ENCODE measurements at regions not wholly inside any gene's neighbourhood (a gene's known extent, or its start where the extent isn't known, plus 50 kb on each side); places are given as distances from the start of the nearest gene placed in this dataset.

- no peaks in the 10 kb centered on the region for H3K4me1 ChIP-seq (ENCODE audit: insufficient read depth, low read length)
- H3K9ac ChIP-seq (ENCODE audit: low read depth, low read length): no peak overlapping the region
- no peaks in the 10 kb centered on the region for H4K20me1 ChIP-seq (ENCODE audit: insufficient read depth, low read length)
- no peak overlapping the region for H2AFZ ChIP-seq (ENCODE audit: low read depth, low read length)
- H3K9me3 ChIP-seq (ENCODE audit: insufficient read depth, low read length, severe bottlenecking): peaks cover 3% of the 10 kb centered on the region
- no peak for ATAC-seq (ENCODE audit: insufficient read depth, low read depth)
- TF ChIP-seq EZH2 (IDR thresholded peaks at IDR 0.05; ENCODE audit: borderline replicate concordance, low read depth, low read length, severe bottlenecking): no peak
- no peak for TF ChIP-seq CTCF (IDR thresholded peaks at IDR 0.05; ENCODE audit: borderline replicate concordance, extremely low read depth, low read length, poor library complexity, severe bottlenecking)
- H3K79me2 ChIP-seq (ENCODE audit: insufficient read depth, low read length): no peaks in the 10 kb centered on the region
- no peak for DNase-seq
- no peak overlapping the region for H3K4me2 ChIP-seq (ENCODE audit: insufficient read depth, low read length)
- H3K27me3 ChIP-seq (ENCODE audit: insufficient read depth, low read length, poor library complexity): no peaks in the 10 kb centered on the region
- H3K27ac ChIP-seq (ENCODE audit: low read length): no peak overlapping the region
- no peak overlapping the region for H3K4me3 ChIP-seq (ENCODE audit: low read depth in 1 of 2, low read length in 2 of 2)
- no peaks in the 10 kb centered on the region for H3K36me3 ChIP-seq (ENCODE audit: insufficient read depth, low read length)
These were observed 584.0 kb upstream of the TMPRSS15 start for GRCh38 chr21:18987520-18988026.

- no peak for TF ChIP-seq CTCF (IDR thresholded peaks at IDR 0.05; ENCODE audit: borderline replicate concordance, extremely low read depth, low read length, poor library complexity, severe bottlenecking)
- TF ChIP-seq EZH2 (IDR thresholded peaks at IDR 0.05; ENCODE audit: borderline replicate concordance, low read depth, low read length, severe bottlenecking): no peak
- H3K9ac ChIP-seq (ENCODE audit: low read depth, low read length): no peak overlapping the region
- no peaks in the 10 kb centered on the region for H3K79me2 ChIP-seq (ENCODE audit: insufficient read depth, low read length)
- no peaks in the 10 kb centered on the region for H3K27me3 ChIP-seq (ENCODE audit: insufficient read depth, low read length, poor library complexity)
- no peak for DNase-seq
- H2AFZ ChIP-seq (ENCODE audit: low read depth, low read length): no peak overlapping the region
- H3K36me3 ChIP-seq (ENCODE audit: insufficient read depth, low read length): no peaks in the 10 kb centered on the region
- peaks cover 3% of the 10 kb centered on the region for H3K9me3 ChIP-seq (ENCODE audit: insufficient read depth, low read length, severe bottlenecking)
- ATAC-seq (ENCODE audit: insufficient read depth, low read depth): no peak
- no peak overlapping the region for H3K4me3 ChIP-seq (ENCODE audit: low read depth in 1 of 2, low read length in 2 of 2)
- H4K20me1 ChIP-seq (ENCODE audit: insufficient read depth, low read length): no peaks in the 10 kb centered on the region
- no peak overlapping the region for H3K4me2 ChIP-seq (ENCODE audit: insufficient read depth, low read length)
- H3K4me1 ChIP-seq (ENCODE audit: insufficient read depth, low read length): no peaks in the 10 kb centered on the region
- H3K27ac ChIP-seq (ENCODE audit: low read length): no peak overlapping the region
These were observed 586.4 kb upstream of the TMPRSS15 start for GRCh38 chr21:18989953-18990495.

GRCh38 chr21:18991846-18992245 is 588.3 kb upstream of the TMPRSS15 start:
- Histone ChIP-seq H2AFZ (ENCODE audit: low read depth, low read length) (no peak overlapping the region), H3K79me2 (ENCODE audit: insufficient read depth, low read length) (no peaks in the 10 kb centered on the region), H3K27me3 (ENCODE audit: insufficient read depth, low read length, poor library complexity) (no peaks in the 10 kb centered on the region), H3K36me3 (ENCODE audit: insufficient read depth, low read length) (no peaks in the 10 kb centered on the region), H3K9me3 (ENCODE audit: insufficient read depth, low read length, severe bottlenecking) (peaks cover 3% of the 10 kb centered on the region), H3K4me2 (ENCODE audit: insufficient read depth, low read length) (no peak overlapping the region), H3K27ac (ENCODE audit: low read length) (no peak overlapping the region), H3K4me3 (ENCODE audit: low read depth in 1 of 2, low read length in 2 of 2) (no peak overlapping the region), H4K20me1 (ENCODE audit: insufficient read depth, low read length) (no peaks in the 10 kb centered on the region), H3K4me1 (ENCODE audit: insufficient read depth, low read length) (no peaks in the 10 kb centered on the region), H3K9ac (ENCODE audit: low read depth, low read length) (no peak overlapping the region)
- TF ChIP-seq EZH2 (IDR thresholded peaks at IDR 0.05; ENCODE audit: borderline replicate concordance, low read depth, low read length, severe bottlenecking): no peak
- TF ChIP-seq CTCF (IDR thresholded peaks at IDR 0.05; ENCODE audit: borderline replicate concordance, extremely low read depth, low read length, poor library complexity, severe bottlenecking): no peak
- ATAC-seq (ENCODE audit: insufficient read depth, low read depth) (no peak), DNase-seq (no peak)

Data from DND-41 (cell line).